ENCODE measurements at regions not wholly inside any gene's neighbourhood (a gene's known extent, or its start where the extent isn't known, plus 50 kb on each side); places are given as distances from the start of the nearest gene placed in this dataset.

GRCh38 chr12:126704609-126705008 is 1562.4 kb upstream of the TMEM132C start:
- Histone ChIP-seq H3K36me3 (ENCODE audit: control insufficient read depth, insufficient read depth, low read length) (no peaks in the 10 kb centered on the region), H3K27me3 (ENCODE audit: control insufficient read depth, insufficient read depth, low read length) (peaks cover 2% of the 10 kb centered on the region), H3K4me3 (ENCODE audit: low read depth, low read length) (no peak overlapping the region), H3K4me1 (ENCODE audit: control insufficient read depth, insufficient read depth, low read length) (no peaks in the 10 kb centered on the region), H3K27ac (ENCODE audit: low read depth, low read length) (no peak overlapping the region), H3K9me3 (ENCODE audit: control insufficient read depth, insufficient read depth, low read length) (no peaks in the 10 kb centered on the region)
- WGBS (ENCODE audit: insufficient coverage), result 72% methylated on average over 4 of the region's 4 CpGs
- DNase-seq (ENCODE audit: low read depth in 4 of 6, low spot score in 6 of 6), result no peak

GRCh38 chr12:126706300-126706699 is 1560.7 kb upstream of the TMEM132C start:
- H3K4me3 ChIP-seq (ENCODE audit: low read depth, low read length), result no peak overlapping the region
- H3K27me3 ChIP-seq (ENCODE audit: control insufficient read depth, insufficient read depth, low read length), result peaks cover 2% of the 10 kb centered on the region
- 60% methylated on average over 1 of the region's 4 CpGs for WGBS (ENCODE audit: insufficient coverage)
- no peak for DNase-seq (ENCODE audit: low read depth in 4 of 6, low spot score in 6 of 6)
- no peaks in the 10 kb centered on the region for H3K9me3 ChIP-seq (ENCODE audit: control insufficient read depth, insufficient read depth, low read length)
- no peaks in the 10 kb centered on the region for H3K4me1 ChIP-seq (ENCODE audit: control insufficient read depth, insufficient read depth, low read length)
- no peak overlapping the region for H3K27ac ChIP-seq (ENCODE audit: low read depth, low read length)
- H3K36me3 ChIP-seq (ENCODE audit: control insufficient read depth, insufficient read depth, low read length), result no peaks in the 10 kb centered on the region

- no CpG with 5 or more reads among the region's 3 CpGs for WGBS (ENCODE audit: insufficient coverage)
Observed at GRCh38 chr12:126708492-126708896, 1558.5 kb upstream of the TMEM132C start.

GRCh38 chr12:126718365-126718764 is 1548.6 kb upstream of the TMEM132C start:
- Histone ChIP-seq H3K27me3 (ENCODE audit: control insufficient read depth, insufficient read depth, low read length) (no peaks in the 10 kb centered on the region), H3K4me3 (ENCODE audit: low read depth, low read length) (no peak overlapping the region), H3K36me3 (ENCODE audit: control insufficient read depth, insufficient read depth, low read length) (no peaks in the 10 kb centered on the region), H3K4me1 (ENCODE audit: control insufficient read depth, insufficient read depth, low read length) (no peaks in the 10 kb centered on the region), H3K9me3 (ENCODE audit: control insufficient read depth, insufficient read depth, low read length) (no peaks in the 10 kb centered on the region), H3K27ac (ENCODE audit: low read depth, low read length) (no peak overlapping the region)
- no peak for DNase-seq (ENCODE audit: low read depth in 4 of 6, low spot score in 6 of 6)

More at GRCh38 chr12:126708492-126708896, 1558.5 kb upstream of the TMEM132C start:
- Histone ChIP-seq H3K27ac (ENCODE audit: low read depth, low read length) (no peak overlapping the region), H3K27me3 (ENCODE audit: control insufficient read depth, insufficient read depth, low read length) (peaks cover 2% of the 10 kb centered on the region), H3K4me1 (ENCODE audit: control insufficient read depth, insufficient read depth, low read length) (no peaks in the 10 kb centered on the region), H3K36me3 (ENCODE audit: control insufficient read depth, insufficient read depth, low read length) (no peaks in the 10 kb centered on the region), H3K4me3 (ENCODE audit: low read depth, low read length) (no peak overlapping the region), H3K9me3 (ENCODE audit: control insufficient read depth, insufficient read depth, low read length) (no peaks in the 10 kb centered on the region)
- peak in 1 of 6 donors; percentile 37 for DNase-seq (ENCODE audit: low read depth in 4 of 6, low spot score in 6 of 6)

GRCh38 chr12:126719912-126720705 is 1546.9 kb upstream of the TMEM132C start:
- WGBS (ENCODE audit: insufficient coverage), result 80% methylated on average over 3 of the region's 5 CpGs
- H3K27ac ChIP-seq (ENCODE audit: low read depth, low read length), result no peak overlapping the region
- no peak overlapping the region for H3K4me3 ChIP-seq (ENCODE audit: low read depth, low read length)
- DNase-seq (ENCODE audit: low read depth in 4 of 6, low spot score in 6 of 6), result no peak
- H3K4me1 ChIP-seq (ENCODE audit: control insufficient read depth, insufficient read depth, low read length), result no peaks in the 10 kb centered on the region
- no peaks in the 10 kb centered on the region for H3K27me3 ChIP-seq (ENCODE audit: control insufficient read depth, insufficient read depth, low read length)
- H3K9me3 ChIP-seq (ENCODE audit: control insufficient read depth, insufficient read depth, low read length), result no peaks in the 10 kb centered on the region
- no peaks in the 10 kb centered on the region for H3K36me3 ChIP-seq (ENCODE audit: control insufficient read depth, insufficient read depth, low read length)

- no peaks in the 10 kb centered on the region for H3K9me3 ChIP-seq (ENCODE audit: control insufficient read depth, insufficient read depth, low read length)
Observed at GRCh38 chr12:126726481-126727217, 1540.3 kb upstream of the TMEM132C start.

GRCh38 chr12:126727218-126728075 is 1539.5 kb upstream of the TMEM132C start:
- peaks cover 22% of the 10 kb centered on the region for H3K4me1 ChIP-seq (ENCODE audit: control insufficient read depth, insufficient read depth, low read length)
- DNase-seq (ENCODE audit: low read depth in 4 of 6, low spot score in 6 of 6), result peak in 2 of 6 donors; percentile 38 to 56
- H3K9me3 ChIP-seq (ENCODE audit: control insufficient read depth, insufficient read depth, low read length), result no peaks in the 10 kb centered on the region
- H3K36me3 ChIP-seq (ENCODE audit: control insufficient read depth, insufficient read depth, low read length), result no peaks in the 10 kb centered on the region
- no peak overlapping the region for H3K4me3 ChIP-seq (ENCODE audit: low read depth, low read length)
- H3K27me3 ChIP-seq (ENCODE audit: control insufficient read depth, insufficient read depth, low read length), result peaks cover 35% of the 10 kb centered on the region
- H3K27ac ChIP-seq (ENCODE audit: low read depth, low read length), result no peak overlapping the region
- whole genome bisulfite sequencing (ENCODE audit: insufficient coverage), result 2% methylated on average over 37 of the region's 44 CpGs

More at GRCh38 chr12:126726481-126727217, 1540.3 kb upstream of the TMEM132C start:
- H3K27ac ChIP-seq (ENCODE audit: low read depth, low read length), result no peak overlapping the region
- H3K36me3 ChIP-seq (ENCODE audit: control insufficient read depth, insufficient read depth, low read length), result no peaks in the 10 kb centered on the region
- no peak overlapping the region for H3K4me3 ChIP-seq (ENCODE audit: low read depth, low read length)
- peak in 1 of 6 donors; percentile 45 for DNase-seq (ENCODE audit: low read depth in 4 of 6, low spot score in 6 of 6)
- under 1% methylated on average over 68 of the region's 69 CpGs for WGBS (ENCODE audit: insufficient coverage)
- peaks cover 22% of the 10 kb centered on the region for H3K4me1 ChIP-seq (ENCODE audit: control insufficient read depth, insufficient read depth, low read length)
- H3K27me3 ChIP-seq (ENCODE audit: control insufficient read depth, insufficient read depth, low read length), result peaks cover 35% of the 10 kb centered on the region

- WGBS (ENCODE audit: insufficient coverage), result 21% methylated on average over 2 of the region's 5 CpGs
- peak in 2 of 6 donors; percentile 66 for DNase-seq (ENCODE audit: low read depth in 4 of 6, low spot score in 6 of 6)
- H3K9me3 ChIP-seq (ENCODE audit: control insufficient read depth, insufficient read depth, low read length), result no peaks in the 10 kb centered on the region
- peaks cover 2% of the 10 kb centered on the region for H3K27me3 ChIP-seq (ENCODE audit: control insufficient read depth, insufficient read depth, low read length)
- H3K4me1 ChIP-seq (ENCODE audit: control insufficient read depth, insufficient read depth, low read length), result no peaks in the 10 kb centered on the region
- no peaks in the 10 kb centered on the region for H3K36me3 ChIP-seq (ENCODE audit: control insufficient read depth, insufficient read depth, low read length)
- no peak overlapping the region for H3K27ac ChIP-seq (ENCODE audit: low read depth, low read length)
- H3K4me3 ChIP-seq (ENCODE audit: low read depth, low read length), result no peak overlapping the region
Observed at GRCh38 chr12:126734296-126734695, 1532.7 kb upstream of the TMEM132C start.

- WGBS (ENCODE audit: insufficient coverage), result 54% methylated on average over 7 of the region's 8 CpGs
- DNase-seq (ENCODE audit: low read depth in 4 of 6, low spot score in 6 of 6), result peak in 2 of 6 donors; percentile 43 to 53
- Histone ChIP-seq H3K27me3 (ENCODE audit: control insufficient read depth, insufficient read depth, low read length) (no peaks in the 10 kb centered on the region), H3K4me1 (ENCODE audit: control insufficient read depth, insufficient read depth, low read length) (no peaks in the 10 kb centered on the region), H3K36me3 (ENCODE audit: control insufficient read depth, insufficient read depth, low read length) (no peaks in the 10 kb centered on the region), H3K4me3 (ENCODE audit: low read depth, low read length) (no peak overlapping the region), H3K9me3 (ENCODE audit: control insufficient read depth, insufficient read depth, low read length) (no peaks in the 10 kb centered on the region), H3K27ac (ENCODE audit: low read depth, low read length) (no peak overlapping the region)
Observed at GRCh38 chr12:126734710-126735109, 1532.3 kb upstream of the TMEM132C start.

Measured in spinal cord (tissue), 9 donors.